ENCODE measurements at regions not wholly inside any gene's neighbourhood (a gene's known extent, or its start where the extent isn't known, plus 50 kb on each side); places are given as distances from the start of the nearest gene placed in this dataset.
"Not testable (repeated sequence)": the region's sequence is repeated elsewhere in the genome, so short reads cannot be mapped to it uniquely, and the experiment has no call there.

GRCh38 chr9:67111733-67112132 is 119.4 kb upstream of the SPATA31A3 start:
- not testable (repeated sequence) for TF ChIP-seq FOSL2 (CRISPR knock-in tag; IDR thresholded peaks at IDR 0.05); HINFP (CRISPR knock-in tag; IDR thresholded peaks at IDR 0.05; ENCODE audit: low read depth); RFX3 (CRISPR knock-in tag; IDR thresholded peaks at IDR 0.05); RBFOX2 (IDR thresholded peaks at IDR 0.05; ENCODE audit: low read depth, low read length)
